Muscle layer of colon (tissue), 2 donors: ENCODE measurements at regions not wholly inside any gene's neighbourhood (a gene's known extent, or its start where the extent isn't known, plus 50 kb on each side); places are given as distances from the start of the nearest gene placed in this dataset.

Source experiments
- H3K27ac ChIP-seq: one replicate; pipeline ENCODE4 v1.7.0; 2013; ENCODE audit warnings: low read depth, mild to moderate bottlenecking, low read length, moderate library complexity
- H3K27me3 ChIP-seq, 2 donors: one replicate each; pipeline ENCODE4 v1.7.0; 2013; ENCODE audit warnings: low read length in 2 of 2, mild to moderate bottlenecking in 2 of 2; ENCODE audit not compliant: insufficient read depth in 2 of 2, control insufficient read depth in 1 of 2
- H3K36me3 ChIP-seq: one replicate; pipeline ENCODE4 v1.7.0; 2013; ENCODE audit warnings: mild to moderate bottlenecking, low read length; ENCODE audit not compliant: insufficient read depth
- H3K4me1 ChIP-seq: one replicate; pipeline ENCODE4 v1.7.0; 2013; ENCODE audit warnings: mild to moderate bottlenecking, low read length; ENCODE audit not compliant: insufficient read depth
- H3K4me3 ChIP-seq, 2 donors: one replicate each; pipeline ENCODE4 v1.7.0; 2013; ENCODE audit warnings: low read length in 2 of 2, low read depth in 1 of 2, mild to moderate bottlenecking in 1 of 2, moderate library complexity in 1 of 2
- H3K9ac ChIP-seq: one replicate; pipeline ENCODE4 v1.7.0; 2013; ENCODE audit warnings: low read length
- H3K9me3 ChIP-seq: one replicate; pipeline ENCODE4 v1.7.0; 2013; ENCODE audit warnings: mild to moderate bottlenecking, low read length
- donor health status: abdominal sarcoma.
- donor health status: Adenocarcinoma of cecum.

- Histone ChIP-seq H3K27me3 (no peaks in the 10 kb centered on the region), H3K27ac (no peak overlapping the region), H3K4me1 (no peaks in the 10 kb centered on the region), H3K9me3 (no peaks in the 10 kb centered on the region), H3K9ac (no peak overlapping the region), H3K36me3 (no peaks in the 10 kb centered on the region), H3K4me3 (no peak overlapping the region)
Observed at GRCh38 chr4:138949866-138950265, 65.7 kb upstream of the NOCT start.

DNA sequence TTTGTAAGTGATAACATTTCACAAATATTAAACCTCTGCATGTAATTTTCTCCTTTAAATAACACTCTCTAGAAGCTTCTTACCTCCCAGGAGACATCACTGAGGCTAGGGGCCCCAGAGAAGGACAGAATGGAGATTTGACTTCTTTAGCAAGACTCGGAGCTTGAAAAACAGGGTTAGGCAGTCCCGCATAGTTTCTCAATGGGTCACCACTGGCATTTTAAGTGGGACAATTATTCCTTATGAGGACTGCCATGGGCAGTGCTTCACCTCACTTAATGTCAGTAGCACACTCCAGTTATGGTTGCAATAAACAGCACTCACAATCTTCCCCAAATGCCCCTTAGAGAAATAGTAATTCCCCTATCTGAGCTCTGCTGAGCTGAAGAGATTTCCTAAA, 66.7 kb upstream of the NOCT start:
- Histone ChIP-seq H3K27me3 (no peaks in the 10 kb centered on the region), H3K9me3 (no peaks in the 10 kb centered on the region), H3K27ac (no peak overlapping the region), H3K9ac (no peak overlapping the region), H3K4me1 (no peaks in the 10 kb centered on the region), H3K36me3 (no peaks in the 10 kb centered on the region), H3K4me3 (no peak overlapping the region)

GRCh38 chr4:138946306-138946705, 69.3 kb upstream of the NOCT start:
- no peaks in the 10 kb centered on the region for H3K36me3 ChIP-seq
- no peak overlapping the region for H3K4me3 ChIP-seq

DNA sequence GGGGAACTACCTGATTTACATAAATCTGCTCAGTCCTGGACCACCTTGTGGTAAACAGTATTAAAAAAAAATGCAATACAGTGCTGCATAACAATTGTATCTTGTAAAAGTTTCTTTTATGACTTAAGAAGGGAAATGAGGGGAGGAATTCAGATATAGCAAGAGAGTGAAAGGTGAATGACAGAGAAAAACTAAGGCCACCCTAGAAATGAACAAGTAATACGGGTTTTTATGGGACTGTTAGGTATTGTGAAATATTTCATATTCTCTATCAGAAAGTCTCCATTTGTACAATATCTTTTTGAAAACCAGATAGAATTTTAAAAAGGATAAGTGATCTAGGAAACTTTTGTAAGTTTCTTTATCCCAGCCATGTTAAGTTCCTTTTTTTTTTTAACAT, 69.7 kb upstream of the NOCT start:
- no peaks in the 10 kb centered on the region for H3K27me3 ChIP-seq
- H3K9ac ChIP-seq, result no peak overlapping the region
- H3K27ac ChIP-seq, result no peak overlapping the region
- H3K36me3 ChIP-seq, result no peaks in the 10 kb centered on the region
- no peaks in the 10 kb centered on the region for H3K9me3 ChIP-seq
- no peak overlapping the region for H3K4me3 ChIP-seq
- no peaks in the 10 kb centered on the region for H3K4me1 ChIP-seq

More at GRCh38 chr4:138946306-138946705, 69.3 kb upstream of the NOCT start:
- H3K9me3 ChIP-seq, result no peaks in the 10 kb centered on the region
- H3K27ac ChIP-seq, result no peak overlapping the region
- H3K27me3 ChIP-seq, result no peaks in the 10 kb centered on the region
- H3K9ac ChIP-seq, result no peak overlapping the region
- H3K4me1 ChIP-seq, result no peaks in the 10 kb centered on the region

- no peak overlapping the region for H3K9ac ChIP-seq
- no peaks in the 10 kb centered on the region for H3K9me3 ChIP-seq
- no peak overlapping the region for H3K27ac ChIP-seq
- no peaks in the 10 kb centered on the region for H3K27me3 ChIP-seq
- H3K4me3 ChIP-seq, result no peak overlapping the region
- H3K36me3 ChIP-seq, result no peaks in the 10 kb centered on the region
- H3K4me1 ChIP-seq, result no peaks in the 10 kb centered on the region
Observed at GRCh38 chr4:138945401-138945800, 70.2 kb upstream of the NOCT start.

- H3K4me1 ChIP-seq, result no peaks in the 10 kb centered on the region
- H3K27me3 ChIP-seq, result no peaks in the 10 kb centered on the region
- no peak overlapping the region for H3K4me3 ChIP-seq
- H3K36me3 ChIP-seq, result no peaks in the 10 kb centered on the region
- H3K9me3 ChIP-seq, result no peaks in the 10 kb centered on the region
- no peak overlapping the region for H3K9ac ChIP-seq
- no peak overlapping the region for H3K27ac ChIP-seq
Observed at GRCh38 chr4:138943893-138944292, 71.7 kb upstream of the NOCT start.

DNA sequence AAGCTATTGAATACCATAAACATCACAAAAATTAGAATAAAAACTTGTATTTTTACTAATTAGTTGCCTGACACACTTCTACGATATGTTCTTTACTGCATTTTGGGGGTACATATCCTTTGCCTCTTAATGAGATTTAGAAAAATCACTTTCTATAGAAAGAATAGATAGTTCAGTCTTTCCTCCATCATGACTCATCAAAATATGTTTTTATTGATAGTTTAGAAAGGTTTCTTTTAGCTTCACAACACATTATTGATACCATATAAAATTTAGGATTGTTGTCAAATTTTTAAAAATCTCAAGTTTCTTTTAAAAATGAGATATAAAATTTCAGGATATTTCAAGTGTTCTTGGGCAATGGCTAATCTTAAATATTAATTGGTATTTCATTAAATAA, 74.5 kb upstream of the NOCT start:
- H3K36me3 ChIP-seq, result no peaks in the 10 kb centered on the region
- H3K9ac ChIP-seq, result no peak overlapping the region
- no peaks in the 10 kb centered on the region for H3K4me1 ChIP-seq
- no peaks in the 10 kb centered on the region for H3K9me3 ChIP-seq
- no peaks in the 10 kb centered on the region for H3K27me3 ChIP-seq
- H3K27ac ChIP-seq, result no peak overlapping the region
- H3K4me3 ChIP-seq, result no peak overlapping the region

DNA sequence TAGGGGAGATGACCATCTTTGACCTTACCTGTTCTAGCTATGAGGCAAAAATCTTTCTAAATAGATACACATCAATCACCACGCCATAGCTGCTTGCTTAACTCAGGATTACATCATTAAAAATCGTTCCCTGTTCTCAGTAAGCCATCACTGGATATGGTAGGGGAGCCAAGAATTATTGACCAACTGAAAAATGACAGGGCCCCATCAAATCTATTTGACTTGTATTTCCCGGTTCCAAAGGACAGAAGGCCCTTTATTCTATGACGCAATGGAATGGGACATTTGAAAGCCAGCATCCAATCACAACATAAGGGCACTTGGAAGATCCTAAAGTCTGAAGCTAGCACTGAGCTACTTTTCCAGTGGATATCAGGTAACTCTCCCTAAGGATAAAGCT, 75.6 kb upstream of the NOCT start:
- no peak overlapping the region for H3K4me3 ChIP-seq
- no peaks in the 10 kb centered on the region for H3K27me3 ChIP-seq
- no peak overlapping the region for H3K27ac ChIP-seq
- H3K36me3 ChIP-seq, result no peaks in the 10 kb centered on the region
- no peaks in the 10 kb centered on the region for H3K9me3 ChIP-seq
- H3K4me1 ChIP-seq, result peaks cover 7% of the 10 kb centered on the region
- H3K9ac ChIP-seq, result no peak overlapping the region

DNA sequence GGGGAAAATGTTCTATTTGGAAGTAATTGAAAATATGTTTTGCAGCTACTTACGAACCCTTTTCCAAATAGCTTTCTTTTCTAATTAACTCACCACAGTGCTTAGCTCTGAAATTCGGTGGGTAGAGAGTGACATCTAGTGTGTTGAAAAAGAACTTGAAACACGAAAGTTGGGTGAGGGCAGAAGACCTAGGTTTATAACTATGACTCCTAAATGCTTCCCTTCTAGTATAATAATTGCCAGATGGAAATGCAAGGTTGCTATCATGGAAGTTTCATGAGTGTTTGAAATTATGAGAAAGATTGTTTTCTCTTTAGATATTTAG, 77.3 kb upstream of the NOCT start:
- H3K4me1 ChIP-seq, result peaks cover 7% of the 10 kb centered on the region
- H3K36me3 ChIP-seq, result no peaks in the 10 kb centered on the region
- no peaks in the 10 kb centered on the region for H3K9me3 ChIP-seq
- H3K27ac ChIP-seq, result no peak overlapping the region
- H3K27me3 ChIP-seq, result no peaks in the 10 kb centered on the region
- H3K9ac ChIP-seq, result no peak overlapping the region
- no peak overlapping the region for H3K4me3 ChIP-seq

GRCh38 chr4:138935135-138935807, 80.3 kb upstream of the NOCT start:
- Histone ChIP-seq H3K9ac (no peak overlapping the region), H3K27me3 (no peaks in the 10 kb centered on the region), H3K4me3 (no peak overlapping the region), H3K4me1 (peaks cover 7% of the 10 kb centered on the region), H3K36me3 (no peaks in the 10 kb centered on the region), H3K27ac (no peak overlapping the region), H3K9me3 (no peaks in the 10 kb centered on the region)

- Histone ChIP-seq H3K36me3 (no peaks in the 10 kb centered on the region), H3K9ac (no peak overlapping the region), H3K27me3 (no peaks in the 10 kb centered on the region), H3K4me1 (no peaks in the 10 kb centered on the region), H3K27ac (no peak overlapping the region), H3K9me3 (no peaks in the 10 kb centered on the region), H3K4me3 (no peak overlapping the region)
Observed at GRCh38 chr4:138927072-138927471, 88.5 kb upstream of the NOCT start.

GRCh38 chr4:138925495-138925894, 90.1 kb upstream of the NOCT start:
- H3K27me3 ChIP-seq, result no peaks in the 10 kb centered on the region
- no peak overlapping the region for H3K27ac ChIP-seq
- no peaks in the 10 kb centered on the region for H3K4me1 ChIP-seq

More at GRCh38 chr4:138925495-138925894, 90.1 kb upstream of the NOCT start:
- H3K36me3 ChIP-seq, result no peaks in the 10 kb centered on the region
- no peaks in the 10 kb centered on the region for H3K9me3 ChIP-seq
- H3K9ac ChIP-seq, result no peak overlapping the region
- no peak overlapping the region for H3K4me3 ChIP-seq
